GM19035 (cell line): ENCODE measurements at regions not wholly inside any gene's neighbourhood (a gene's known extent, or its start where the extent isn't known, plus 50 kb on each side); places are given as distances from the start of the nearest gene placed in this dataset.

Experiments used
- ATAC-seq: cut with Tn5 transposase; IDR thresholded peaks from one replicate; pipeline ENCODE4 v1.9.1; 2021; ENCODE audit not compliant: unreplicated experiment

DNA sequence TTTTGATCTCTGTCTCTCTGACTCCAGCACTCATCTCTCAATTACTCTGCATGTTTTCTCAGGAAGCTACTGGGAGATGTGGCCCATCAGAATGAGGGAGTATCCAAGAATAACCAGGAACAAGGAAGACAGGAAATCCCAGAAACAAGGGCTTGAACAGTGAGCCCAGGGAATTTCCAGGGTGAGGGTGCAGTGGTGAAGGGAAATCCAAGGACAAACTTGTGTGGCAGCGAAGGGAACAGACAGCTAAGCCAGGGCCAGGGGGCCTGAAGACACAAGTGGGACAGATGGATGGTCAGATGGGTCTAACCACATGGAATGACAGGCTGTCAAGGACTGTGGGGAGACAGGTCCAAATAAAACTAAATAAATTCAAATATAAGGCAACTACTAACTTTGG lies 121.8 kb upstream of the ERRFI1 start:
- ATAC-seq: no peak

DNA sequence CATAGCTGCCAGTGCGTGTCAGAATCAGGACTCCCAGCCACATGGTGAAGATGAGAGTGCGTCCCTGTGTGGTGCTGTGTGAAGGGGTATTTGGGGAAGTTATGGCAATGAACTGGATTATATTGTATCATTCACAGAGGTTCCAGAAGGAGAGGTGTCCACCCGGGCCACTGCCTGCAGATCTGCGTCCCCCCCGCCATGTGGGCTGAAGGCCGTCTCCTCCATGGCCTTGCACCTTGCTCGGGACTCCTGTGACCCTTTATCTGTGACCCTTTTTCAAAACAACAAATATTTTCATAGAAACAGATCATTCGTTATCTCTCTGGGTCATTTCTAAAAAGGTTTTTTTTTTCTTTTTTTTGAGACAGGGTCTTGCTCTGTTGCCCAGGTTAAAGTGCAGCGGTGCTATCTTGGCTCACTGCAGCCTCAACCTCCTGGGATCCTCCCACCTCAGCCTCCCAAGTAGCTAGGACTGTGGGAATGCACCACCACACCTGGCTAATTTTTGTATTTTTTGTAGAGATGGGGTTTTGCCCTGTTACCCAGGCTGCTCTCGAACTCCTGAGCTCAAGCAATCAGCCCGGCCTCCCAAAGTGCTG lies 120.2 kb upstream of the ERRFI1 start:
- no peak for ATAC-seq

DNA sequence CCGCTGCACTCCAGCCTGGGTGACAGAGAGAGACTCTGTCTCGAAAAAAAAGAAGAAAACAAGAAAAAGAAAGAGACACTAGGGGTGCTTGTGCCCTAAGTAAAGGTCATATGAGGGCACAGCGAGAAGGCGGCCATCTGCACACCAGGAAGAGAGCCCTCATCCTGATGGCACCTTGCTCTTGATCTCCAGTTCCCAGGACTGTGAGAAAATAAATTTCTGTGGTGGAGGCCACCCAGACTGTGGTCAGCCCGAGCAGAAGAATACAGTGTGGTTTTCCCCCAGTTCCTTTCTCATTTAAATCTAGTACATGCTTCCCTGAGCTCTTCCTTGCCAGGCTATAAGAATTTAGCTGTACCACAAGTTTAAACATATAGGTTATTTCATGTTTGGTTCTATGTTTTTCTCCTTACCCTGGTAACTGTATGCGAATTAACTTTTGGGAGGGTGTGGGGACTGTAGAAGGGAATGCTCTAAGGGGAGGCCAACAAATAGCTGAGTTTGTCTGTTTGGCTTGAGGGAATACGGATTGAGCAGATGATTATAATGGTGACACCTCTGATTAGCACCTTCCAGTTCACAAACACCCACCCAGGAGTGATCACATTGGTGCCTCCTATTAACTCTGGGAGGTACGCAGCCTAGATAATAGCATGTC lies 119.6 kb upstream of the ERRFI1 start:
- ATAC-seq: no peak

DNA sequence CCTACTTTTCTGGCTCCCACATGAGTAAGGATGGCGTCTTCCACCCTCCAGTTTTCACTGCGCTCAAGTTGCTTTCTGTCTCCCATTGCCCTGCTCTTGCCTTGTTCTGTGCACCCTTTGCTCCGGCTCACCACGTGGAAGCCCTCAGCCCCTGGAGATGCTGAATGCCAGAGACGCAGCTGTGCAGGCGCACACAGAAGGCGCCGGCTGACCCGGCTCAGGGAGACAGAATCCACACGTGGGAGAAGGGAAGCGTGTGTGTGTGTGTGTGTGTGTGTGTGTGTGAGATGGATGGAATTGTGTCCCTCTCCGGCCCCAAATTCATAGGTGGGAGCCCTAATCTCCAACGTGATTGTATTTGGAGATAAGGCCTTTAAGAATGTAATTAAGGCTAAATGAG lies 118.2 kb upstream of the ERRFI1 start:
- no peak for ATAC-seq

DNA sequence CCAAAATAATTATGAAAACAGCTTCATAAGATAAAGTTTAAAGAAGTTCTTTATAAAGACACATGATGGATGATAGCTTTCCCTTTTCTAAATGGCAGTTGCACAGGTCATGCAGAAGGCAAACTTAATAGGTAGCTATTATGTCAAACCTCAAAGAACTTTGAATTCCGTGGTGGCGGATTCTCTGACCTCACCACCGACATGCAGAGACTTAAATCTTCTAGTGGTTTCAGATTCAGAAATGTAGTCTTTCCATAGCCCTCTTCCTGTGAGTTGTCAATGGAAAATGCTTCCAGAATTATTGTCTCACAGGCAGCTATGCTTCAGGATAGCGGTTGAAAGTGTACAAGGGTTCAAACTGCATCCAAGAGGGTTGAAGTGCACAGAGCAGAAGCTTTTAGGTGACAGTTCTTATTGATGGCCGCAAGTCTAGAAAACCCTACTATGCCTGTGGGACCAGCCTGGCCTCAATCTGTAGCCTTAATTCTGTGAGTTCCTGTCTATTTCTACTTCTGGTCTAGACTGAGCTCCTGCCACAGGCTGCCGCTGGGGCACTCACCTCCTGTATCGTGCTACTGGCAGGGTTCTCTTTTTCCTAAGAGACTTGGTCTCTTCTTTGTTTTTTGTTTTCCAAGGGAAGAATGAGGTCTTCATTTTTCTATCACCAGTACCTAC lies 117.0 kb upstream of the ERRFI1 start:
- no peak for ATAC-seq

DNA sequence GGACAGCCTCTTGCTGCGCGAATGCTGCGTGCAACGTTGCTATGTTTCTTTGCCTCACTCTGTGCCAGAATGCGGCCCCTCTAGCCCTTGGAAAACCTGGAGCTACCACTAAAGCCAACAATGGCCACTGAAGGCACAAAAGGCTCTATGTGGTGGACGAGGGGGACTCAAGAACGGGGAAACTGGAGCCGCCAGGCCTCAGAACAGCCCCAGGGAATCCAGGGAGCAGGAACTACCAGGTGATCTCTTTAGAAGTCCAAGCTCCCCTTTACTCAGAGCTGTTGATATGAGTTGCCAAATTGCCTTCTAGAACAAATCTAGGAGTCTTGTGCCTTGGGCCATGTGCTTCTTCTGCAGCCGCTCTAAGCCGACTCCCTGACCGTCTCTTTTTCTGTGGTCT lies 113.8 kb upstream of the ERRFI1 start:
- ATAC-seq: no peak

DNA sequence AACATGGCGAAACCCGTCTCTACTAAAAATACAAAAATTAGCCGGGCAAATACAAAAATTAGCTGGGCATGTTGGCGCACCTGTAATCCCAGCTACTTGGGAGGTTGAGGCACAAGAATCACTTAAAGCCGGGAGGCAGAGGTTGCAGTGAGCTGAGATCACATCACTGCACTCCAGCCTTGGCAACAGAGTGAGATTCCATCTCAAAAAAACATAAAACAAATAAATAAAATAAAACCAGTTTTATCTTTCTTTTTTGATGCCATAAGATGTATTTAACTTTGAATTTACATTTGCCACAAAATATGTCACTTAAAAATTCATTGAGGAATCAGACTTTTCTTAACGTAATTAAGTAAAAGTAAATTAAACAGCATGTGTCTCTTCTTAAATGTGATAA lies 113.3 kb upstream of the ERRFI1 start:
- no peak for ATAC-seq

DNA sequence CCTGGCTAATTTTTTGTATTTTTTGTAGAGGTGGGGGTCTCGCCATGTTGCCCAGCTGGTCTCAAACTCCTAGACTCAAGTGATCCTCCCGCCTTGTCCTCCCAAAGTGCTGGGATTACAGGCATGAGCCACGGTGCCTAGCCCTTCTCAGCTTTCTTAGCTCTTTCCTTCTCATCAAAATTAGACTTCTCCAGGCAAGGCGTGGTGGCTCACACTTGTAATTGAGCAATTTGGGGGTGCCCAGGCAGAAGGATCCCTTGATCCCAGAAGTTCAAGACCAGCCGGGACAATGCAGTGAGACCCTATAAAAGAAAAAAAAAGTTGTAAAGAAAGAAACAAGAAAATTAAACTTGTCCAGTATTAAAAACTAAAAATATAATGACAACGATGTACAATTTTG lies 112.6 kb upstream of the ERRFI1 start:
- ATAC-seq: no peak

DNA sequence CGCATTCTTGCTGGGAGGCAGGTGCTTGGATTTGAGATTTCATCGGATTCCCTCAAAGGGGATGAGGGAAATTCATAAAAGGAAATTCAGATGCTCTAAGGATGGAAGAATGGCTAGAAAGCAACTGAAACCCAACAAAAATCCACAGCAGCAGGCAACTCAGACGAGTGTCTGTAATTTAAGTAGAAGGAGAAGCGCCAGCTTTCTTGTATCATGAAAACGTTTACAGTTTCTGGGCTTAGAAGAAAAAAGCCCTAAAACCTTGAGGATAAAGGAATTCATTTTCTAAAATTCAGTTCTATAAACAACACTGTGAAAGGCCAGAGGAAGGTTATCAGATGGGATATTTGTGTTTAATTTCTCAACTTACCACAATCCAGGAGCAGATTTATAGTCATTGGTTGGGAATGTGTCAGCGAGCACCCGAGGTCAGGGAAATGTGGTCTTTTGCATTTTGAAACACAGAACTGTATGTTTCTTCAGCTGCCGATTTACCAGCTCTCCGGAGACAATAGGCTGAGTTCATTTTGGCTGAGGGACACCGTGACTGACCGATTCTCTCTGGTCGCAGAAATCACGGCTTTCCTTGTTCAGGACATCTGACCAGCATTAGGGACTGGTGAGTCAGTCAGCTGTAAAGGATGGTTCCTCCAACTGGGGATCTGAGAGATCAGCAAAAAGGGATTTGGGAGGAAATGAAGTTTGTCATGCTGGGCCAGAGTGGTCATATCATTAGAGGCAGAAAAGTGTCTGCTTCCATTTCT lies 111.6 kb upstream of the ERRFI1 start:
- ATAC-seq: no peak

DNA sequence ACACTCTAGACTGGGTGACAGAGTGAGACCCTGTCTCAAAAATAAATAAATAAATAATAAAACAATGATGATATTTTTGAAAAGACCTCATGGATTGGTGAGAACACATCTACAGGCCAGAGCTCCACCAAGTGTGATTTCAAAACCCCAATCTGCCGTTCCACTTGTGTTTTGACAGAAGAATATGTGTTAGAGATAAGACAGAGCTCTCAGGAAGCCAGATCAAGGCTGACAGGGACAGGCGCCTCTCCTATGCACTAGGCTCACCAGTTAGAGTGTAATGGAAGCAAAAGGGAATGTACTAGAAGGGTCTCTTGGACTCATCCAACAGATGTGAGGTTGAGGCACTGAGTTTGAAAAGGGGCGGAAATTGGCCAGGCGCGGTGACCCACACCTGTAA lies 110.7 kb upstream of the ERRFI1 start:
- ATAC-seq: no peak

DNA sequence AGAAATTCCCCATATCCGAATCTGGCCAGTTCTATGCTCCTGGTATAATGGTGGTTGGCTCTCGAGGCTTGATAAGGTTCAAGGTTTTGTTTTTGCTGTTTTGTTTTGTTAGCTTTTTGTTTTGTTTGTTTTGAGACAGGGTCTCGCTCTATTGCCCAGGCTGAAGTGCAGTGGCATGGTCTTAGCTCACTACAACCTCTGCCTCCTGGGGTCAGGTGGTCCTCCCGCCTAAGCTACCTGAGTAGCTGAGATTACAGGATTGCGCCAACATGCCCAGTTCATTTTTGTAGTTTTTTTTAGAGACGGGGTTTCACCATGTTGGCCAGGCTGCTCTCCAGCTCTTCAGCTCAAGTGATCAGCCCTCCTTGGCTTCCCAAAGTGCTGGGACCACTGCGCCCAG lies 109.1 kb upstream of the ERRFI1 start:
- ATAC-seq: no peak

DNA sequence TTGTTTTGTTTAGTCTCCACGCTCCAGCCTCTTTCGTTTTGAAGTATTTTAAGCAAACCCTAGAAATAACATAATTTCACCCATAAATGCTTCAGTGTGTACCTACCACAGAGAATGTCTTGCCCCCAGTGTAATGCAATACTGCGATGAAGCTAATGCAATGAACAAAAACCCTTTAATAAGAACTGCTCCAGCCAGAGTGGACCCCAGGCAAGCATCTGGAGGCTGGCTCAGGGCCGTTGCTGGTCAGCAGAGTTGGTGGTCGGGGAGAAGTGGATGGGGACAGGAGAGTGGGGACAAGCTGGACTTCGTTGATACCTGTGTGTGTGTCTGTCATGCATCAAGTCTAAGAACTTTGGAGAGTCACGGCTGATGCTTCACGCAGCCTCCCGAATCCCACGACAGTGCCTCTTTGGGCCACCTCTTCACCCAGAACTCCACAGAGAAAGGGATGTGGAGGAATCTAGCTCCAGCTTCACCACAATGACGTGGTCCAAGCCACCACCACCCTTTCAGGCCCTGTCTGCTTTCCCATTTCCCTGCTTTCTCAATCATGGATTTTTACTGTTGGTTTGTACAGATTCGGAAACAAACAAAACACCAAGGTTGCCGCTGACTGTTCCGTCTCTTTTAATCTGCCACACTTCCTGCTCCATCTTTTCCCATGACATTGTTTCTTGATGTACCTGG lies 108.6 kb upstream of the ERRFI1 start:
- no peak for ATAC-seq

DNA sequence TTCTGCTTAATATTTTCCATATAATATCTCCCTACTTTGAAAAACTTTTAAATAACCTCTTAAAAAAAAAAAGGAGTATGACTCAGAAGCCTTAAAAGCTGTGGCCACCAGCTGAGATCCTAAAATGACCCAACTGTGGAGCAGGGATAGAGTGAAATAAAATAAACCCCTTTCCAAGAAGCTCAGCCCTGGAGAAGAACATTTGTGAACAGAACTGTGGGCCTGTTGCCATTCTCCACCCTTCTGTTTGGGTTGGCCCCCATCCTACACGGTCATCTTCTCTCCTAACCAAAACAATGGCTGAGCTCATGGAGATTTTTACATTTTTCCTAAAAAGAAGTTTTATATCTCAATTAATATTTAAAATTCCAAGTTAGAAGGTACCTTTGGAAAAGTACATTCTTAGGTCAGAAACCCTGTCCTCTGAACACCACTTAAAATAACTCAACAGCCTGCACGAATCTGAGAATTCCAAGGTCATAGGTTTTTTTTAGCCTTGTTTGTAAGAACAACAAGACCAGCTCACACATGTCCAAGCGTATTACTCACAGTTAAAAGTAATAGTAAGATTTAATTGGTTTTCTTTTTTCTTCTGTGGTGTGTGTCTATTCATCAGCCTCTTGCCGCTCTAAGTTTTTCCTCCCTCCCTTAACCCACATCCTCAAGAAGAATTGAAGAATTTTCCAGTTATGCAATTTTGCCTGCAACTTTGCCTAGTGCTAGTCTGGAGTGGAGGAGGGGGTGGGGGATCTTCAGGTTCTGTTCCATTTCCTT lies 107.7 kb upstream of the ERRFI1 start:
- no peak for ATAC-seq

DNA sequence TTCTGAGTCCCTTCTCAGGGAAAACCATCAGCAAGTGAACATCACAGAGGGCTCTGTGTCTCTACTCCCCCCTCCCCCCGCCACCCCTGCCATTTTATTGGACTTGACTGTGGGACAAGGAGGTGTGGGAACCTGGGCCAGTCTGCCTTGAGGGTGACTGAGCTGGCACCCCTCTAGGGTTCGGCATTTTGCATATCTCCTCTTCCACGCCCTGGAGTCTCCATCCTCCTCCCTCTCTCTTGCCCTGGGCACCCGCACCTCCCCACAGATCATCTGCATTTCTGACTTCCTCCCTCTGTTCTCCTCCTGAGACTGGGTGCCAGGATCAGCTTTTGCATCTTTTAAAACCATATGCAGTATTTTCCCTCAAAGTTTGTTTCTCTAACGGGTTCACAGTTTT lies 107.1 kb upstream of the ERRFI1 start:
- ATAC-seq: no peak

DNA sequence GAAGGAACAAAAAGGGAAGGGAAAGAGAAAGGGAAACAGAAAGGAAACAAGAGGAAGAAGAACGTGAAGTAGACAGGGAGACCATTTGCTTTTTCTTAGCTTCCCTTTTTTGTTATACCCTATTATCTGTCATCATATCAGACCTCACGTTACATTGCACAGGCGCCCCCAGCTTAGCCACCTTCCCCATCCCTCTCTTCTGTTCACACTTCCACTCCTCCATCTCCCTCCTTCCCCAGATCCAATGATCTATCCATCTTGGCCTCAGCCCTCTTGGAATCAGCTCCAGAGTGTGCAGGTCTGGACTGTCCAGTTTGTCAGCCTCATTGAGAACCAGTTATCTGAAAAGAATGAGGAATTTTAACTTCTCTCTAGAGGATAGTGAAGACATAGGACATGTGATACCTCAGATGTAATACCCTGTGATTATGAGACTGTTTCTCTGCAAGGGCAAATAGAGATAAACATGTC lies 101.1 kb upstream of the ERRFI1 start:
- ATAC-seq: no peak

DNA sequence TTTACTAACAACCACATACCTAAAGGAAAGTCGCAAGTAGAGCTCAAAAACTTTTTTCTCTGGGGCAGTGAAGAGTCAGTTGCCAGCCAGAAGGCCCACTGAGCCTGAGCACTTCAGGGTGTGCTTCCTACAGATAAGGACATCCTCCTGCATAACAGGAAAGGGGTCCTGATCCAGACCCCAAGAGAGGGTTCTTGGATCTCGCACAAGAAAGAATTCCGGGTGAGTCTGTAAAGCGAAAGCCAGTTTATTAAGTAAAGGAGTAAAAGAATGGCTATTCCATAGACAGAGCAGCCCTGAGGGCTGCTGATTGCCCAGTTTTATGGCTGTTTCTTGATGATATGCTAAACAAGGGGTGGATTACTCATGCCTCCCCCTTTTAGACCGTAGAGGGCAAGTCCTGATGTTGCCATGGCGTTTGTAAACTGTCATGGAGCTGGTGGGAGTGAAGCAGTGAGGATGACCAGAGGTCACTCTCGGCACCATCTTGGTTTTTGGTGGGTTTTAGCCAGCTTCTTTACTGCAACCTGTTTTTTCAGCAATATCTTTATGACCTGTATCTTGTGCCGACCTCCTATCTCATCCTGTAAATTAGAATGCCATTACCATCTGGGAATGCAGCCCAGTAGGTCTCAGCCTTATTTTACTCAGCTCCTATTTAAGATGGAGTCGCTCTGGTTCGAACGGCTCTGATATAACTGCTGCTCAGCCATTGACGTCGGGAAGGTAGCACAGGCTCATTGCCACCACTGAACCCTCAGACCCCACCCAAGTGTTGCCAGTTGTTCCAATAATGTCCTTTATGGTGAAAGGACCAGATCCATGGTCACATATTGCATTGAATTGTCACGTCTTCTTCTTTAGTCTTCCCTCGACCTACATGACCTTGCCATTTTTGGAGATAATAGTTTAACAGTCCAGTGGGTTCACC lies 96.6 kb upstream of the ERRFI1 start:
- no peak for ATAC-seq

DNA sequence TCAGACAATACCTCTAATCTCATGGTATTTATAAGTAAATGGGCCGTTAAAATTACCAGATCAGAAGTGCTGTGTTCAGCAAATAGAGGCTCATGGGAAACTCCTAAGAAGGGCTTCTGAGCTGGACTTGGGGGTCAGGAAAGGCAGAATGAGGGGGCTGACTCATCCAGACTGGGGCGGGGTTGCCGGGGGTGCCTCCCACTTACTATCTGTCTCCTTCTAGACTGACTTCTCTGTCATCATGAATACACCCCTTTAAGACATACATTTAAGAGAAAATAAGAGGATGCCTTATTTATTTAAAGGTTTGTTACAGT lies 96.0 kb upstream of the ERRFI1 start:
- ATAC-seq: no peak

DNA sequence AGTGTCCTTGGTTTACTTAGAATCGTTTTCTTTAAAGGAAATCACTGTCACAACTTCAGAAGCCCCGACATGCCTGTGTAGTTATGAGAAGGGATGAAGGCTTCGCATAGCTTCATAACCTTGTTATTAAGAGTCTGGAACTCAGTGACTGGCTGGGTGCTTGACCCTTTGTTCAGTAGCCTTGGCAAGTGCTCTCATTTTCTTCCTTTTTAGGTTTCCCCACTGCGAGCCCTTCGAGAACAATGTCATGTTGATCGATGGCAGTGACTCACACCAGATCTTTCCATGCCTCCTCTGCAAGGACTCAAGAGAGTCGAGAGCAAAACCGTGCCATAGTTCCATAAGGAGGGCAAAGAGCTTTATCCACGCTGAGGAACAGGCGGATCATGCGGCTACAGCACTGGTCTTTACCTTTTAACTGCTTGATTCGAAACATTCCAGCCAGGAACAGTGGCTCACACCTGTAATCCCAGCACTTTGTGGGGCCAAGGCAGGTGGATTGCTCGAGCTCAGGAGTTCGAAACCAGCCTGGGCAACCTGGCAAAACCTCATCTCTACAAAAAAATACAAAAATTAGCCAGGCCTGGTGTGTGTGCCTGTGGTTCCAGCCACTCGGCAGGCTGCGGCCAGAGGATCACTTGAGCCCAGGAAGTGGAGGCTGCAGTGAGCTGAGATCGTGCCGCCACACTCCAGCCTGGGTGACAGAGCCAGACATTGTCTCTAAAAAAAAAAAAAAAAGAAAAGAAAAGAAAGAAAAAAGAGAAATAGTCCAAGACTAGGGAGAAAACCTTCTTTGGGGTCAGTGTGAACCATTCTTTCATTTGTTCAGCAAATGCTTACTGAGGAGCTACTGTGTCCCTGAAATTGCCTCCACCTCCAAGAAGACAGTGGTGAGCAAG lies 95.4 kb upstream of the ERRFI1 start:
- ATAC-seq: no peak
